Memory B cell (primary cell): ENCODE measurements at regions not wholly inside any gene's neighbourhood (a gene's known extent, or its start where the extent isn't known, plus 50 kb on each side); places are given as distances from the start of the nearest gene placed in this dataset.
"Not testable (repeated sequence)": the region's sequence is repeated elsewhere in the genome, so short reads cannot be mapped to it uniquely, and the experiment has no call there.

Experiments used
- ATAC-seq: fragments of 150-1000 bp; cut with Tn5 transposase; 2 replicates; pipeline ENCODE4 v1.10.0; 2021; ENCODE audit warnings: low read depth, mild to moderate bottlenecking, moderate library complexity
- DNase-seq, 2 donors: peaks; one replicate each; pipeline ENCODE4 v3.0.0; 2022; ENCODE audit warnings: low spot score in 2 of 2
- H3K27ac Mint-ChIP-seq: one replicate; pipeline ENCODE4 v1.8.0; 2022; ENCODE audit warnings: mild to moderate bottlenecking, moderate library complexity, mixed read lengths
- H3K27me3 Mint-ChIP-seq: one replicate; pipeline ENCODE4 v1.8.0; 2022; ENCODE audit warnings: mixed read lengths
- H3K36me3 Mint-ChIP-seq: one replicate; pipeline ENCODE4 v1.8.0; 2022; ENCODE audit warnings: mild to moderate bottlenecking, mixed read lengths
- H3K4me1 Mint-ChIP-seq: one replicate; pipeline ENCODE4 v1.8.0; 2022; ENCODE audit warnings: mixed read lengths
- H3K4me3 Mint-ChIP-seq: one replicate; pipeline ENCODE4 v1.8.0; 2022; ENCODE audit warnings: mild to moderate bottlenecking, moderate library complexity, mixed read lengths
- H3K9me3 Mint-ChIP-seq: one replicate; pipeline ENCODE4 v1.8.0; 2022; ENCODE audit warnings: mixed read lengths

- Mint-ChIP-seq H3K36me3 (no peaks in the 10 kb centered on the region), H3K4me3 (no peak overlapping the region), H3K4me1 (no peaks in the 10 kb centered on the region), H3K9me3 (peaks cover 3% of the 10 kb centered on the region), H3K27me3 (no peaks in the 10 kb centered on the region), H3K27ac (no peak overlapping the region)
- ATAC-seq (no peak), DNase-seq (no peak)
Measured at GRCh38 chr6:51467231-51467952, 620.0 kb downstream of the PKHD1 start.

GRCh38 chr6:51468704-51469103 is 618.7 kb downstream of the PKHD1 start:
- Mint-ChIP-seq H3K36me3 (no peaks in the 10 kb centered on the region), H3K27ac (no peak overlapping the region), H3K27me3 (no peaks in the 10 kb centered on the region), H3K4me1 (no peaks in the 10 kb centered on the region), H3K4me3 (no peak overlapping the region), H3K9me3 (peaks cover 6% of the 10 kb centered on the region)
- DNase-seq (no peak), ATAC-seq (no peak)

- no peaks in the 10 kb centered on the region for H3K4me1 Mint-ChIP-seq
- no peak overlapping the region for H3K4me3 Mint-ChIP-seq
- no peaks in the 10 kb centered on the region for H3K27me3 Mint-ChIP-seq
- no peaks in the 10 kb centered on the region for H3K36me3 Mint-ChIP-seq
- DNase-seq = no peak
- H3K9me3 Mint-ChIP-seq = peaks cover 8% of the 10 kb centered on the region
- H3K27ac Mint-ChIP-seq = no peak overlapping the region
- no peak for ATAC-seq
Measured at GRCh38 chr6:51472745-51473487, 614.5 kb downstream of the PKHD1 start.

- no peaks in the 10 kb centered on the region for H3K27me3 Mint-ChIP-seq
- no peaks in the 10 kb centered on the region for H3K36me3 Mint-ChIP-seq
- ATAC-seq = no peak
Measured at GRCh38 chr6:51474022-51474975, 613.1 kb downstream of the PKHD1 start.

GRCh38 chr6:51477711-51478311 is 609.6 kb downstream of the PKHD1 start:
- ATAC-seq (no peak), DNase-seq (no peak)
- Mint-ChIP-seq H3K27ac (no peak overlapping the region), H3K4me3 (no peak overlapping the region), H3K27me3 (no peaks in the 10 kb centered on the region), H3K36me3 (no peaks in the 10 kb centered on the region), H3K4me1 (no peaks in the 10 kb centered on the region), H3K9me3 (peaks cover 8% of the 10 kb centered on the region)

More at GRCh38 chr6:51474022-51474975, 613.1 kb downstream of the PKHD1 start:
- no peak overlapping the region for H3K4me3 Mint-ChIP-seq
- peaks cover 9% of the 10 kb centered on the region for H3K9me3 Mint-ChIP-seq
- DNase-seq = no peak
- H3K27ac Mint-ChIP-seq = no peak overlapping the region
- no peaks in the 10 kb centered on the region for H3K4me1 Mint-ChIP-seq

GRCh38 chr6:51479296-51479695 is 608.1 kb downstream of the PKHD1 start:
- Mint-ChIP-seq H3K27me3 (no peaks in the 10 kb centered on the region), H3K9me3 (peaks cover 6% of the 10 kb centered on the region), H3K36me3 (no peaks in the 10 kb centered on the region), H3K4me3 (no peak overlapping the region), H3K4me1 (no peaks in the 10 kb centered on the region), H3K27ac (no peak overlapping the region)
- DNase-seq = no peak
- no peak for ATAC-seq

- Mint-ChIP-seq H3K27ac (no peak overlapping the region), H3K4me1 (no peaks in the 10 kb centered on the region)
Measured at GRCh38 chr6:51480040-51480439, 607.4 kb downstream of the PKHD1 start.

GRCh38 chr6:51485869-51486268 is 601.5 kb downstream of the PKHD1 start:
- ATAC-seq, H3K27ac Mint-ChIP-seq, H3K27me3 Mint-ChIP-seq, H3K36me3 Mint-ChIP-seq, H3K4me3 Mint-ChIP-seq, DNase-seq, H3K9me3 Mint-ChIP-seq, H3K4me1 Mint-ChIP-seq: not testable (repeated sequence)

More at GRCh38 chr6:51480040-51480439, 607.4 kb downstream of the PKHD1 start:
- no peak for ATAC-seq
- no peak overlapping the region for H3K4me3 Mint-ChIP-seq
- no peaks in the 10 kb centered on the region for H3K36me3 Mint-ChIP-seq
- peaks cover 6% of the 10 kb centered on the region for H3K9me3 Mint-ChIP-seq
- no peak for DNase-seq
- no peaks in the 10 kb centered on the region for H3K27me3 Mint-ChIP-seq

- no peak overlapping the region for H3K27ac Mint-ChIP-seq
- DNase-seq (no peak), ATAC-seq (no peak)
- H3K4me3 Mint-ChIP-seq = no peak overlapping the region
- no peaks in the 10 kb centered on the region for H3K4me1 Mint-ChIP-seq
- H3K36me3 Mint-ChIP-seq = no peaks in the 10 kb centered on the region
- H3K9me3 Mint-ChIP-seq = peaks cover 2% of the 10 kb centered on the region
- H3K27me3 Mint-ChIP-seq = no peaks in the 10 kb centered on the region
Measured at GRCh38 chr6:51487937-51488336, 599.5 kb downstream of the PKHD1 start.

- Mint-ChIP-seq H3K4me3 (no peak overlapping the region), H3K4me1 (no peaks in the 10 kb centered on the region), H3K27ac (no peak overlapping the region), H3K9me3 (peaks cover 2% of the 10 kb centered on the region), H3K27me3 (no peaks in the 10 kb centered on the region), H3K36me3 (no peaks in the 10 kb centered on the region)
- ATAC-seq = no peak
- DNase-seq = no peak
Measured at GRCh38 chr6:51489133-51489532, 598.3 kb downstream of the PKHD1 start.

- Mint-ChIP-seq H3K27me3 (no peaks in the 10 kb centered on the region), H3K4me1 (no peaks in the 10 kb centered on the region), H3K9me3 (peaks cover 2% of the 10 kb centered on the region), H3K4me3 (no peak overlapping the region), H3K27ac (no peak overlapping the region), H3K36me3 (no peaks in the 10 kb centered on the region)
- DNase-seq (no peak), ATAC-seq (no peak)
Measured at GRCh38 chr6:51490101-51490500, 597.3 kb downstream of the PKHD1 start.

- ATAC-seq (no peak), DNase-seq (no peak)
- H3K36me3 Mint-ChIP-seq = no peaks in the 10 kb centered on the region
- peaks cover 2% of the 10 kb centered on the region for H3K9me3 Mint-ChIP-seq
- H3K4me1 Mint-ChIP-seq = no peaks in the 10 kb centered on the region
- H3K27ac Mint-ChIP-seq = no peak overlapping the region
- no peaks in the 10 kb centered on the region for H3K27me3 Mint-ChIP-seq
- H3K4me3 Mint-ChIP-seq = no peak overlapping the region
Measured at GRCh38 chr6:51494342-51494741, 593.1 kb downstream of the PKHD1 start.

GRCh38 chr6:51495096-51495495 is 592.3 kb downstream of the PKHD1 start:
- ATAC-seq = no peak
- no peaks in the 10 kb centered on the region for H3K27me3 Mint-ChIP-seq
- H3K9me3 Mint-ChIP-seq = peaks cover 2% of the 10 kb centered on the region
- no peaks in the 10 kb centered on the region for H3K4me1 Mint-ChIP-seq
- H3K27ac Mint-ChIP-seq = no peak overlapping the region
- no peak for DNase-seq
- H3K4me3 Mint-ChIP-seq = no peak overlapping the region
- H3K36me3 Mint-ChIP-seq = no peaks in the 10 kb centered on the region
